NOMO-1 treated with DMSO at 0.1 percent for 48 hours (cell line): ENCODE measurements at regions not wholly inside any gene's neighbourhood (a gene's known extent, or its start where the extent isn't known, plus 50 kb on each side); places are given as distances from the start of the nearest gene placed in this dataset.

ENCODE experiments used
- DNase-seq: peaks from one replicate; lab custom pipeline; 2025; ENCODE audit not compliant: unreplicated experiment; lab: John Stamatoyannopoulos, UW

DNA sequence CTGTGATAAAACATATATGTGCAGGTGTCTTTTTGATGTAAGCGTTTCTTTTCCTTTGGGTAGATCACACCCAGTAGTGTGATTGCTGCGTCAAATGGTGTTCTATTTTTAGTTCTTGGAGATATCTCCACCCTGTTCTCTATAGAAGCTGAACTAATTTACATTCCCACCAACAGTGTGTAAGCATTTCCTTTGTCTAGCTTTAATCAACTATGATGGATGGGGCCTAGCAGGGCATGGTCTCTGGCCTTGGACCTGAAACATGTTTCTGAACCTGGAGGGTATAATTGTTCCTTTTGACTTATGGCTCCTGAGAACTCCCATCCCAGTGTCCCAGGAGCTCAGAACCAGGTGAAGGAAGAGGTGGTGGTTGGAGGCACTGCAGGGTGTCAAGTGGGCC, 93.9 kb downstream of the HAPSTR1 start:
- DNase-seq = no peak

GRCh38 chr16:9186061-9186460, 94.6 kb downstream of the HAPSTR1 start:
- DNase-seq = no peak

GRCh38 chr16:9188721-9189120, 97.3 kb downstream of the HAPSTR1 start:
- DNase-seq = no peak

DNA sequence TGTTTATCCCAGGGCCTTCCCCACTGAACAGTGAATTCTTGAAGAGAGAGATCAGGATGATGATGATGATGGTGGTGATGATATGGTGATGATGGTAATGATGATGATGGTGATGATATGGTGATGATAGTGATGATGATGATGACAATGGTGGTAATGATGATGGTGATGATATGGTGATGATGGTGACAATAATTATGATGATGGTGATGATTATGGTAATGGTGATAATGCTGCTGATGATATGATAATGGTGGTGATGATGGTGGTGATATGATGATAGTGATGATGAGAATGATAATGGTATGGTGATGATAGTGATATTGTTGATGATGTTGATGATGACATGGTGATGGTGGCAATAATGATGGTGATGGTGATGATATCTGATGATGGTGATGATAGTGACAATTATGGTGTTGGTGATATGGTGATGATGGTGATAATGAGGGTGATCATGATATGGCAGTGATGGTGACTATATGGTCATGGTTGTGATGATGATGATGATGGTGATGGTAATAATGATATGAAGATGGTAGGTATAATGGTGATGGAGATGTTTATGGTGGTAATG, 99.9 kb downstream of the HAPSTR1 start:
- DNase-seq = no peak

GRCh38 chr16:9192746-9193145, 101.3 kb downstream of the HAPSTR1 start:
- DNase-seq = no peak

- no peak for DNase-seq
Observed at GRCh38 chr16:9195287-9195686, 103.8 kb downstream of the HAPSTR1 start.

DNA sequence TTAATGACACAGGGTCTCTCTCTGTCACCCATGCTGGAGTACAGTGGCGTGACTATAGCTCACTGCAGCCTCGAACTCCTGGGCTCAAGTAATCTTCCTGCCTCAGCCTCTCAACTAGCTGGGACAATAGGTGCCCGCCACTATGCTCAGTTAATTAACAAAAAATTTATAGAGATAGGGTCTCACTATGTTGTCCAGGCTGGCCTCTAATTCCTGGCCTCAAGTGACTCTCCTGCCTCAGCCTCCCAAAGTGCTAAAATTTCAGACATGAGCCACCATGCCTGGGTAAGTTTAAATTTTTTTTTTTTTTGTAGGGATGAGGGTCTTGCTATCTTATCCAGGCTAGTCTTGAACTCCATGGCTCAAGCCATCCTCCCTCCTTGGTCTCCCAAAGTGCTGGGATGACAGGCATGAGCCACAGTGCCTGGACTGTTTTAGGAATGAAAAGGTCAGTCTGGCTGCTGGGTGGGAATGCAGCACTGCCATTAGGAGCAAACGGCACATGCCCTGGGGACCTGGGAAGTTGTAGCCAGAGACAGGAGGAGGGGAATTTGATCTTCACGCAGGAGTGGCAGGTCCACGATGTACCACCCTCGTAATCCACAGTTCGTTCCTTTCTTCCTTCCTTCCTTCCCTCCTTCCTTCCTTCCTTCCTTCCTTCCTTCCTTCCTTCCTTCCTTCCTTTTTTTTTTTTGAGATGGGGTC, 106.7 kb downstream of the HAPSTR1 start:
- no peak for DNase-seq

DNA sequence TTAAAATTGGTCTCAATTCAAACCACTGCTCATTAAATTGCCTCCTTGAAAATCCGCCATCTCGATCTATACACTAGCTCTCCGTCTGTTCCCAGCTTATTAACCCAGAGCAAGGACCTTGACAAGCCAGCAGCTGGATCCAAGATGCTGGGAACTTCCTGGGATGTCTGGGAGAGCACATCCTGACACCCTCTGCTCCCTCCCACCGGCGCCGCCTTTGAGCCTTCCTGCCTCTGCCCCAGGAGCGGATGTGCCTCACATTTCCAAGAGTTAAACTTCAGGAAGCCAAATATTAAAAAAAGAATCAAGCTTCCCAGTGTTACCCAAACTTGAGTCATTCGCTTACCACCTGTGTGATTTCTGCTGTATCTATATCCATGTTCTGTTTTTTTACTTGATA, 107.9 kb downstream of the HAPSTR1 start:
- no peak for DNase-seq

DNA sequence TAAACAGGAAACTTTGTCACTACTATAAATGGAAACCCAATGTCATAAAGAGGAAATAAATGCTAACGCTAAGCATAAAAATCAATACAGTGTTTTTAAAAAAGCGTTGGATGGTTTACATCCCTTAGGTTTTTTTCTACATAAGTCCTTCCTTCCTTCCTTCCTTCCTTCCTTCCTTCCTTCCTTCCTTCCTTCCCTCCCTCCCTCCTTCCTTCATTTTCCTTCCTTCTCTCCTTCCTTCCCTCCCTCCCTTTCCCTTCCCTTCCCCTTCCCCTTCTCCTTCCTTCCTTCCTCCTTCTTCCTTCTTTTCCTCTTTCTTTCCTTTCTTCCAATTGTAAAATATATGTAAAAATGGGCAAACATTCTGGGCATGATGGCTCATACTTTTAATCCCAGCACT, 108.3 kb downstream of the HAPSTR1 start:
- no peak for DNase-seq

DNA sequence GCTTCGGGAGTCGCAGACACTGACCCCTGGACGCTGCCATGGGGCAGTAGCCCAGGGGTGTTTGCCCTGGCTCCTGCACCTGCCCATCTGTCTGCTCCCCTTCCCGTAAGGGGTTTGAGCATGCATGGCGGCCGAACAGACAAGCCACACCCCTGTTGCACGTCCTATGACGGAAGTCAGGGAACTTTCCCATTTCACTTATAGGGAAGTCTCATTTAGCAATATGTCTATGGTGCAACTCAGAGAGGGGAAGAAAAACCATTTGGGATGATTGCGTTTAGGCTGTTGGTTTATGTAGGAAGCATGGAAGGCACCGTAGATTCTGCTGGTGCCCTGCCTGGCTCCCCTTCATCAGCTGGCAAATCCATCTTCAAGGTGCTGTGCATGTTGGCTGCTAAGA, 112.5 kb downstream of the HAPSTR1 start:
- DNase-seq = no peak

DNA sequence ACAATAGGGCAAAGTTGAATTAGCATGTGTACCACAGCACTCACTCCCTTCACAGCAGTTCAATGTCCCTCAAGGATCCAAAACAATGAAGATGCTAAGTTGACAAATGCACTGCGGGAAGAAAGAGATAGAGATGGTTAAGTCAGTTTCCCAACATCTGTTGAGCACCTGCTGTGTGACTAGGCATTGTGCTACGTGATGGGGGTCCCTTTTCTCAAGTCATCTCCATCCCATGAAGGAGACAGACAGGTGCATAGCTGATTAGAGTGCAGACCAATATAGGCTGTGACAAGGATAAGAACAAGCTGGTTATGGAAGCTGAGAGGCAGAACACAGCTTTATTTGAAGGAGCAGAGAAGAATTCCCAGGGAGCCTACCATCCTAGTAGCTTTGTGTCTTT, 114.2 kb downstream of the HAPSTR1 start:
- no peak for DNase-seq

- DNase-seq = no peak
Observed at GRCh38 chr16:9206156-9206555, 114.7 kb downstream of the HAPSTR1 start.

GRCh38 chr16:9212621-9213020, 121.2 kb downstream of the HAPSTR1 start:
- no peak for DNase-seq

DNA sequence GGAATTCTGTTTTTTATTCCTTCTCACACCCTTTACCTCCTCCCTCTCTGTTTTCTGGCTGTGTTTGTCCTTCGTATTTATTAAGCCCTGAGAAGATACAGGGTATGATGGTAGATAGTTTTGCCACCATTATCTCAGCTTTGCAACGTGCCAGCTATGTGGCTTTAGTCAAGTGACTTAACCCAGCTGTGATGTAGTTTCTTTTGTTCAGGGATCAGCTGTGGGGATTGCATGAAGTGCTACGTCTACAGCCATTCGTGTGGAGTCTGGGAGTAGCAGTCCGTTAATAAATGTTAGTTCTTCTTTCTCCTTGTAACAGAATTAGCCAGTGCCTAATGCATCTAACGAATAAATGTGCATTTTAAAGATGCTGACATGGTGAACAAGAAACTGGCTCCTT, 128.4 kb downstream of the HAPSTR1 start:
- DNase-seq = no peak

DNA sequence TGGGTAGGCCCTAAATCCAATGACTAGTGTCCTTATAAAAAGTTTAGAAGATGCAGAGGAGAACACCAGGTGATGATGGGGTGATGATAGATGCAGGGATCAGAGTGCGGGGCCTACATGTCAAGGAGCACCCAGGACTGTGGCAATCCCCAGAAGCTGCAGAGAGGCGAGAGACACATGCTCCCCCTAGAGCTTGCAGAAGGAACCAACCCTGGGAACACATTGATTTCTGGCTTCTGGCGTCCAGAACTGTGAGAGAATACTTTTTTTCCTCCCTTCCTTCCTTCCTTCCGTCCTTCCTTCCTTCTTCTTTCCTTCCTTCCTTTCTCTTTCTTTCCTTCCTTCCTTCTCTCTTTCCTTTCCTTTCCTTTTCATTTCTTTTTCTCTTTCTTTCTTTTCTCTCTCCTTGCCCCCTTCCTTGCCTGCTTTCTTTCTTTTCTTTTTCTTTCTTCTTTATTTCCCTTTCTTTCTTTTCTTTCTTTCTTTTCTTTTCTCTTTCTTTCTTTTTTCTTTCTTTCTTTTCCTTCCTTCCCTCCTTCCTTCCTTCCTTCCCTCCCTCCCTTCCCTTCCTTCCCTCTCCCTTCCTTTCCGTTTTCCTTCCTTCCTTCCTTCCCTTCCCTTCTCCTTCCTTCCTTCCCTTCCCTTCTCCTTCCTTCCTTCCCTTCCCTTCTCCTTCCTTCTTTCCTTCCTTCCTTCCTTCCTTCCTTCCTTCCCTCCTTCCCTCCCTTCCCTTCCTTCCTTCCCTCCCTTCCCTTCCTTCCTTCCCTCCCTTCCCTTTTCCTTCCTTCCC, 134.3 kb downstream of the HAPSTR1 start:
- no peak for DNase-seq

- no peak for DNase-seq
Observed at GRCh38 chr16:9226924-9227323, 135.5 kb downstream of the HAPSTR1 start.

GRCh38 chr16:9231039-9231438, 139.6 kb downstream of the HAPSTR1 start:
- DNase-seq = no peak

DNA sequence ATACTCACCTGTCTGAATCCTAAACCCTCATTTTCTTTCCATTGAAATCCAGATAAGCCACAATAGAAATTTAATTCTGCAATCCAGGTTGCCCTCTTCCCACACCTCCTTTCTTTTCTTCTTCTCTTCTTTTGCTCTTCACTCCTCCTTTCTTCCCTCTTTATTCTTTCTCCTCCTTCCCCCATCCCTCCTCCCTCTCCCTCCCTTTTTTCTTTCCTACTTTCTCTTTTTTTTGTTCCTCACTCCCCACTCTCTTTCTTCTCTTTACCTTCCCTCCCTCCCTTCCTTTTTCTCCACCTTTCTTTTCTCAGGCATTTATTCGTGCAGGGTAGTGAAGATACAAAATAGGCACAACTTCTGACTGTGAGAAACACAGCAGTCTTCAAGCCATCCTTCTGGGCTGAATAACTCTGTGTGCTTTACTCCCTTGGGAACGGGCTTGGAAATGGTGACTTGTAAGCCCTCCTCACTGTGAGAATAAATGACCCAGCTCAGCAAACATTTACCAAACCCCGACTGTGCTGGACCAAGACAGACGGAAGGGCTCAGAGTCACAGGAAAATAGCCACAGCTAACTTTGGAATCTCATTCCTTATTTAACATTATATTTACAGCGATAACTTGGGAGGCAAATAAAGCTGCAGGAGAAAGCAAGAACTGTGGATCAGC, 140.8 kb downstream of the HAPSTR1 start:
- DNase-seq = no peak

DNA sequence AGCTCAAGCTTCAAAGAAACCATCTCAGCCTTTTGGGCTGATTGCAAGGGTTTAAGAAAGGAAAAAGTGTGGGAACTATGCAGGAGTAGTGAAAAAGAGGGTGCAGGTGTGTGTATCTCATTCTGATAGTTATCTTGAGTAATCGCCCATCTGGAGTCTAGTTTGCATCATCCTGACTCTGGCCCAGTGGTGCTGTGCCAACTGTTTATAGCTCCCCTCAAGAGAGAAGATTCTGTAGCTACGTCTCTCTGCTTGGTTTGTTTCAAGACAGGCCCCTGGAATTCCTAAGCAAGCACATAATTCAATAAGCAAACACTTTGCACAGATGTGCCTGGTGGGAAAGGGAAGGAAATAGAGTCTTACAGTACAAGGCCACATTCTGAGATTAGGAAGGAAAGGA, 144.4 kb downstream of the HAPSTR1 start:
- no peak for DNase-seq

GRCh38 chr16:9236319-9236718, 144.9 kb downstream of the HAPSTR1 start:
- DNase-seq = no peak

DNA sequence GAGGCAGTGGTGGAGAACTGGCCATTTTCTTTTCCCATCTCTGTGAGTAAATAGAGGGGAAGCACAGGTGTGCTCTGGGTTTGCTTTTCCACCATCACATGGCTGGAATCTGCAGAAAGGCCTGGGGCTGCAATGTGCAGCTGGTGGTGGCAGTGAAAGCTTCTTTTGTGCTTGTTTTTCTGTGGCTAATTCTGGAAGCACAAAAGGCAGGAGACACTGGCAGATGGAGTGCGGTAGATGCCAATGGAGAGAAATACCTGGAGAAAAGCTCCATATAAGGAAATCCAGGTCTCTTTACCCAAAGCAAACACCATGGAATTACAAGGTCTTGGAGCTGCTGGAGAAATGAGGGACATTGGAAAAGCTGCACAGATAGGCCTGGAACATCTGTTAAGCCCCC, 146.9 kb downstream of the HAPSTR1 start:
- no peak for DNase-seq

- no peak for DNase-seq
Observed at GRCh38 chr16:9241177-9241576, 149.7 kb downstream of the HAPSTR1 start.
